NCI-H2107 treated with DMSO at 0.1 percent for 48 hours (cell line): ENCODE measurements at regions not wholly inside any gene's neighbourhood (a gene's known extent, or its start where the extent isn't known, plus 50 kb on each side); places are given as distances from the start of the nearest gene placed in this dataset.
"Not testable (repeated sequence)": the region's sequence is repeated elsewhere in the genome, so short reads cannot be mapped to it uniquely, and the experiment has no call there.

Experiments used
- DNase-seq: peaks from one replicate; lab custom pipeline; 2025; ENCODE audit not compliant: unreplicated experiment; lab: John Stamatoyannopoulos, UW

- DNase-seq = no peak
Measured at GRCh38 chr18:49731860-49732311, 81.4 kb downstream of the ACAA2 start.

GRCh38 chr18:49731421-49731841 lies 81.9 kb downstream of the ACAA2 start:
- no peak for DNase-seq

- DNase-seq = no peak
Measured at GRCh38 chr18:49730951-49731391, 82.4 kb downstream of the ACAA2 start.

- no peak for DNase-seq
Measured at GRCh38 chr18:49728542-49728941, 84.8 kb downstream of the ACAA2 start.

- DNase-seq = no peak
Measured at GRCh38 chr18:49727816-49728215, 85.5 kb downstream of the ACAA2 start.

GRCh38 chr18:49726675-49726963 lies 86.7 kb downstream of the ACAA2 start:
- DNase-seq = no peak

GRCh38 chr18:49725809-49726674 lies 87.3 kb downstream of the ACAA2 start:
- no peak for DNase-seq

GRCh38 chr18:49723648-49724180 lies 89.6 kb downstream of the ACAA2 start:
- DNase-seq = no peak

GRCh38 chr18:49722477-49722876 lies 90.9 kb downstream of the ACAA2 start:
- DNase-seq = no peak

GRCh38 chr18:49721981-49722380 lies 91.4 kb downstream of the ACAA2 start:
- DNase-seq = no peak

GRCh38 chr18:49720944-49721343 lies 92.4 kb downstream of the ACAA2 start:
- DNase-seq = not testable (repeated sequence)

- no peak for DNase-seq
Measured at GRCh38 chr18:49717617-49718016, 95.7 kb downstream of the ACAA2 start.

- no peak for DNase-seq
Measured at GRCh38 chr18:49716035-49716434, 97.3 kb downstream of the ACAA2 start.

- DNase-seq = no peak
Measured at GRCh38 chr18:49709347-49709690, 104.0 kb downstream of the ACAA2 start.

- DNase-seq = no peak
Measured at GRCh38 chr18:49708662-49709346, 104.5 kb downstream of the ACAA2 start.

- DNase-seq = no peak
Measured at GRCh38 chr18:49707599-49707998, 105.7 kb downstream of the ACAA2 start.

GRCh38 chr18:49704334-49704733 lies 109.0 kb downstream of the ACAA2 start:
- DNase-seq = no peak

- no peak for DNase-seq
Measured at GRCh38 chr18:49701190-49701589, 112.1 kb downstream of the ACAA2 start.

GRCh38 chr18:49699303-49699702 lies 114.0 kb downstream of the ACAA2 start:
- DNase-seq = no peak

- DNase-seq = peak; percentile 74
Measured at GRCh38 chr18:49698525-49699025, 114.8 kb downstream of the ACAA2 start.

GRCh38 chr18:49697757-49698524 lies 115.4 kb downstream of the ACAA2 start:
- DNase-seq = no peak
